ENCODE measurements at regions not wholly inside any gene's neighbourhood (a gene's known extent, or its start where the extent isn't known, plus 50 kb on each side); places are given as distances from the start of the nearest gene placed in this dataset.

- intact Hi-C loops (cut with micrococcal nuclease): loop anchor here (5.0 kb wide), 2 partner anchors 43 to 413 kb away; no protein-coding TSS in a partner anchor
Measured at GRCh38 chr22:25359601-25360261, 140.3 kb downstream of the CRYBB2 start.

GRCh38 chr22:25360411-25360810 lies 141.0 kb downstream of the CRYBB2 start:
- CTCF ChIA-PET: interaction anchor here (0.6 to 2.9 kb wide), 7 partner anchors 10 to 890 kb away, joined by 3 to 14 read pairs (median 3); no protein-coding TSS in a partner anchor
- H3K36me3 Mint-ChIP-seq (ENCODE audit: insufficient read depth, unreplicated experiment): peaks cover 24% of the 10 kb centered on the region

More at GRCh38 chr22:25359601-25360261, 140.3 kb downstream of the CRYBB2 start:
- POLR2A ChIA-PET: interaction anchor here (0.6 to 1.0 kb wide), 2 partner anchors 44 to 374 kb away, joined by 4 read pairs; no protein-coding TSS in a partner anchor
- no peak for DNase-seq (ENCODE audit: unreplicated experiment)
- no peak for TF ChIP-seq CTCF (IDR thresholded peaks at IDR 0.05; ENCODE audit: unreplicated experiment)
- Mint-ChIP-seq H3K36me3 (ENCODE audit: insufficient read depth, unreplicated experiment) (peaks cover 31% of the 10 kb centered on the region), H3K27ac (ENCODE audit: low read depth, unreplicated experiment) (no peak overlapping the region), H3K4me3 (ENCODE audit: unreplicated experiment) (no peak overlapping the region), H3K9me3 (ENCODE audit: unreplicated experiment) (no peaks in the 10 kb centered on the region), H3K27me3 (ENCODE audit: insufficient read depth, unreplicated experiment) (no peaks in the 10 kb centered on the region), H3K4me1 (ENCODE audit: insufficient read depth, unreplicated experiment) (peaks cover 6% of the 10 kb centered on the region)
- BruUV-seq (replicated peaks): no TSS peak
- CTCF ChIA-PET: interaction anchor here (0.7 to 1.2 kb wide), 3 partner anchors 13 to 889 kb away, joined by 3 read pairs; no protein-coding TSS in a partner anchor

GRCh38 chr22:25360891-25361645 lies 141.6 kb downstream of the CRYBB2 start:
- Mint-ChIP-seq H3K36me3 (ENCODE audit: insufficient read depth, unreplicated experiment) (peaks cover 17% of the 10 kb centered on the region), H3K27ac (ENCODE audit: low read depth, unreplicated experiment) (no peak overlapping the region), H3K4me3 (ENCODE audit: unreplicated experiment) (no peak overlapping the region), H3K4me1 (ENCODE audit: insufficient read depth, unreplicated experiment) (peaks cover 6% of the 10 kb centered on the region), H3K27me3 (ENCODE audit: insufficient read depth, unreplicated experiment) (no peaks in the 10 kb centered on the region), H3K9me3 (ENCODE audit: unreplicated experiment) (no peaks in the 10 kb centered on the region)
- no peak for TF ChIP-seq CTCF (IDR thresholded peaks at IDR 0.05; ENCODE audit: unreplicated experiment)
- ChIA-PET CTCF (interaction anchor here (0.6 to 3.1 kb wide), 11 partner anchors 9 to 349 kb away, joined by 3 to 22 read pairs (median 3); no protein-coding TSS in a partner anchor), POLR2A (interaction anchor here (0.6 kb wide), 1 partner anchor 19 kb away, joined by 4 read pairs; no protein-coding TSS in a partner anchor)
- intact Hi-C loops (cut with micrococcal nuclease): loop anchor here (5.0 kb wide), 2 partner anchors 41 to 411 kb away; no protein-coding TSS in a partner anchor
- no peak for DNase-seq (ENCODE audit: unreplicated experiment)
- BruUV-seq (replicated peaks): no TSS peak

More at GRCh38 chr22:25360411-25360810, 141.0 kb downstream of the CRYBB2 start:
- no peaks in the 10 kb centered on the region for H3K9me3 Mint-ChIP-seq (ENCODE audit: unreplicated experiment)
- no peak overlapping the region for H3K4me3 Mint-ChIP-seq (ENCODE audit: unreplicated experiment)
- POLR2A ChIA-PET: no interaction called here
- TF ChIP-seq CTCF (IDR thresholded peaks at IDR 0.05; ENCODE audit: unreplicated experiment): no peak
- no TSS peak for BruUV-seq (replicated peaks)
- H3K27me3 Mint-ChIP-seq (ENCODE audit: insufficient read depth, unreplicated experiment): no peaks in the 10 kb centered on the region
- no peak overlapping the region for H3K27ac Mint-ChIP-seq (ENCODE audit: low read depth, unreplicated experiment)
- DNase-seq (ENCODE audit: unreplicated experiment): no peak
- intact Hi-C loops (cut with micrococcal nuclease): loop anchor here (5.0 kb wide), 2 partner anchors 42 to 412 kb away; no protein-coding TSS in a partner anchor
- peaks cover 6% of the 10 kb centered on the region for H3K4me1 Mint-ChIP-seq (ENCODE audit: insufficient read depth, unreplicated experiment)

- CTCF ChIA-PET: interaction anchor here (0.5 to 3.1 kb wide), 15 partner anchors 8 to 1231 kb away, joined by 3 to 22 read pairs (median 4); no protein-coding TSS in a partner anchor
- Mint-ChIP-seq H3K4me1 (ENCODE audit: insufficient read depth, unreplicated experiment) (peaks cover 6% of the 10 kb centered on the region), H3K27ac (ENCODE audit: low read depth, unreplicated experiment) (no peak overlapping the region)
Measured at GRCh38 chr22:25361899-25362214, 142.4 kb downstream of the CRYBB2 start.

More at GRCh38 chr22:25361899-25362214, 142.4 kb downstream of the CRYBB2 start:
- Mint-ChIP-seq H3K27me3 (ENCODE audit: insufficient read depth, unreplicated experiment) (no peaks in the 10 kb centered on the region), H3K36me3 (ENCODE audit: insufficient read depth, unreplicated experiment) (peaks cover 9% of the 10 kb centered on the region), H3K9me3 (ENCODE audit: unreplicated experiment) (no peaks in the 10 kb centered on the region), H3K4me3 (ENCODE audit: unreplicated experiment) (no peak overlapping the region)
- POLR2A ChIA-PET: interaction anchor here (0.6 kb wide), 1 partner anchor 868 kb away, joined by 5 read pairs; no protein-coding TSS in a partner anchor
- DNase-seq (ENCODE audit: unreplicated experiment): no peak
- BruUV-seq (replicated peaks): no TSS peak
- no peak for TF ChIP-seq CTCF (IDR thresholded peaks at IDR 0.05; ENCODE audit: unreplicated experiment)
- intact Hi-C loops (cut with micrococcal nuclease): loop anchor here (1.0 to 5.0 kb wide), 3 partner anchors 40 to 410 kb away; no protein-coding TSS in a partner anchor

Data from MCF 10A (cell line).